ENCODE measurements at regions not wholly inside any gene's neighbourhood (a gene's known extent, or its start where the extent isn't known, plus 50 kb on each side); places are given as distances from the start of the nearest gene placed in this dataset.

DNA sequence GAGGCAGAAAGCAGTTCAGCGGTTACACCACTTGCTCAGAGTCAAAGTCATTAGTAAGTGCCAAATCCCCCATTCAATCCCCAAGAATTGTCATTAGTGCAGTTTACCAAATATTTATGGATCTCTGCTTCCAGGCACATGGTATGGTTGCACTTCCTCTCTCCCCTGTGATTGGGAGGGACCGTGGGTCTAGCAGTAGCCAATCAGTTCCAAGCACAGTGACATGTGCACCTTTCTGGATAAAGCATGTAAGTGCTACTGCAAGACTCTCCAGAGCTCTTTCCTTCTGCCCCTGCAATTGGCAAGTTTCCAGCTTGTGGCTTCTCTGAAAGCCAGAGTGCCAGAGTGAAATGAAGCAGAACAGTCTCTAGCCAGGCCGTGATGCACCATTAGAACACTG is 85.3 kb upstream of the FLRT2 start:
- peak; percentile 82 for DNase-seq

- DNase-seq, result no peak
Measured at GRCh38 chr14:85445151-85445795, 84.7 kb upstream of the FLRT2 start.

GRCh38 chr14:85447883-85448282 is 82.1 kb upstream of the FLRT2 start:
- DNase-seq, result no peak

DNA sequence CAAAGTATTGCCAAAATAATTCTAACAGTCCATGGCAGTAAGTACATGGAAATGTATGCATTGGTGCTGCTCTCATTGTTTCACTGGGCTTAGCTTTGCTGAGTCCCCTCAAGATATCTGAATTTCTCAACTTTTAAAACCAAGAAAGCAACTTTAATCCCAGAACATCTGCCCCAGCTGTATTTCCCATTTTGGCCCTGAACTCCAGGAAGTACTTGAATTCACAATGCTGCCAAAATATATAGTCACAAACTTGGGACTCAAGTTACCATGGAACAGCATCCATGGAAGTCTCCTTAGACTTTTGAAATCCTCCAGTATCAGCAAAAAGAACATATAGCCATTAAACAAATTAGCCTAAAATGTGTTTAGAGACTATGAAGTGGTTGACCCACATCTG is 78.5 kb upstream of the FLRT2 start:
- no peak for DNase-seq

GRCh38 chr14:85453401-85454225 is 76.3 kb upstream of the FLRT2 start:
- DNase-seq, result no peak

- no peak for DNase-seq
Measured at GRCh38 chr14:85454226-85454813, 75.6 kb upstream of the FLRT2 start.

- no peak for DNase-seq
Measured at GRCh38 chr14:85459361-85460000, 70.5 kb upstream of the FLRT2 start.

DNA sequence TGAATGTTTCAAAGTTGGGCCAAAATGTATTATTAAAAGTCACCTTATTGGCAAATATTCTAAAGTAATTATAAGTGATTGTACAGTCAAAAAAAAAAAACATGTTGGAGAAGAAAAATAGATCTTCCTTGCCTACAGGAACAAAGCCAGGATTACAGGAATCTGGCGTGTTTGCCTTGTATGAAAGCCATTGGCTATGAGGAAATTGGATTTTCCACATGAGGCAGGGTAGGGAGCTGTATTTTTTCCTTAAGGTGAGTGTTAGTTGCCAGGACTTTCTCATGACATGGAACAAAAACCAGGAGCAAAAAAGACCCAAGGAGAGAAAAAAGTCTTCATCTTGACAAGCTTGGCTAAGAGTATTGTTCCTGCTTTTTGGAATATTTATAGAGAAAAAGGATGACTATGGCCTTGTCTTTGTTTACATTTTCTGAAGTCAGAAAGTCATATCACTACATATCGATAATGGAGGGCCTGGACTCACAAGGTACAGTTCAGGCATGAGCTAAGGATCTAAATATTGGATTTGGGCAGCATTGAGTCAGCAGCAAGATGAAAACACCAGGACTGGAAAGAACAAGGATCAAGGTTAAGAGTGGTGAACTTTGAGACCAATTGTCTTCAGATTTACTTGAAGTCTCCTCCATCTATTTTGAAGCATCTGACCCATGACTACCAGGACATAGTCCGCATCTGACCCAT is 68.4 kb upstream of the FLRT2 start:
- no peak for DNase-seq

DNA sequence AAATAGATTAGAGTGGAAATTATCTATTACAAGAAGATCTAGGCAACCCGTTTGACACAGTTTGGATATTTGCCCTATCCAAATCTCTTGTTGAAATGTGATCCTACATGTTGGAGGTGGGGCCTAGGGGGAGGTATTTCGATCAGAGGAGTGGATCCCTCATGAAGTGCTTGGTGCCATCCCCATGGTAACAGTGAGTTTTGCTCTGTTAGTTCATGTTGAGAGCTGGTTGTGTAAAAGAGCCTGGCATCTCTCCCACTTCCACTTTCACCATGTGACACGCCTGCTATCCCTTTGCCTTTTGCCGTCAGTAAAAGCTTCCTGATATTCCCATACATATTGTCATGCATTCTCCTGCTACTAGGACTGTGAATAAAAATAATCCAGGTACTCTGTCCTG is 66.4 kb upstream of the FLRT2 start:
- DNase-seq, result peak; percentile 7

DNA sequence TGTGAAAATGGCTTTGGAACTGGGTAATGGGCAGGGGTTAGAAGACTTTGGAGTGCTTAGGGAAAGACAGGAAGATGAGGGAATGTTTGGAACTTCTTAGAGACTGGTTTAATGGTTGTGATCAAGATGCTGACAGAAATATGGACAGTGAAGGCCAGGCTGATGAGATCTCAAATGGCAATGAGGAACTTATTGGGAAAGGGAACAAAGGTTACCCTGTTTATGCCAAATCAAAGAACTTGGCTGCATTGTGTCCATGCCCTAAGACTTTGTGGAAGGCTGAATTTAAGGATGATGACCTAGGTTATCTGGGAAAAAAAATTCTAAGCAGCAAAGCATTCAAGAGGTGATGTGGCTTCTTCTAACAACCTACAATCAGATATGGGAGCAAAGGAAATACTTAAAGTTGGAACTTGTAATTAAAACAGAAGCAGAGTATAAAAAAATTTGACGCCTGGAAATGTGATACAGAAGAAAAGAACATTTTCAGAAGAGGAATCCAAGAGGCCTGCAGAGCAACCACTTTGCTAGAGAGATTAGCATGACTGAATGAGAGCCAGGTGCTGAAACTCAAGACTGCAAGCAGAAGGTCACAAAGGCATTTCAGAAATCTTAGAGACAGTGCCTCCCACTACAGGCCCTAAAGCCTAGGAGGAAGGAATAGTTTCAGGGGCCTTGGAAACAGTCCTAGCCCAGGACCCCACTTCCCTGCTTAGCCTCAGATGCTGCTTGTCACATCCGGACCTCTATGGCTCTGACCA is 65.6 kb upstream of the FLRT2 start:
- DNase-seq, result no peak

DNA sequence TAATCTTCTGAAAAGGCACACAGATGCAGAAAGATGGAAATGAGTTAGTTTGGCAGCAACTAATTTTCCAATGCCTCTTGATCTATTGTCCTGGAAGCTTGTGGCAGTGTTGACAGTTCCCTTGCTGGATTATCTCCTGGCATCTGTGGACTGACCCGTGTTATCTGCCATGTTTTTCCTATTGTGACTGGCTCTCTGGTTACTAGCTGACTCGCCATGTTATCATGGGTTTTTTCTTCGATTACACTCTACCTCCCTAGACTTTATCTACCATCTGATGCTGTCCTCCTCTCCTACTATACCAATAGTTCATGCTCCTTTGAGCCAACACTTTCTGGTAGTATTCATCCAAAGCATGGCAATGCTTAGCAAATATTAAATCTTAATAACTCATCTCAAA is 63.3 kb upstream of the FLRT2 start:
- DNase-seq, result no peak

DNA sequence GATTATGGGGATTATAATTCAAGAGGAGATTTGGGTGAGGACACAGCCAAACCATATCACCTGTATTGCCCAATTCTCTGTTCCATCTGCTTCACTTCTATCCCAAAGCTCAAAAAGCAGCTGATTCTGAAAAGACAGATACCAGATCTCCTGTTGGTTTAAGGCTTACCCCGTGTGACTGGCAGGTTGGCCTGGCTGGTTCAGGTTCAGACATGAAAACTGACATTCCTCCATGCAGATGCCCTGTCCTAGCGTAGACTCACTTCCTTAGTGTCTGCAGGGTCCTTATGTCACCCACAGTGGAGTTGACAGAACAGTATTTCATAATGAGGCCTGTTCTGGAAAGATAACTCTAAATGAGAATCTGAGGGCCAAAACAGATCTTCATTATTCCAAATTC is 61.1 kb upstream of the FLRT2 start:
- no peak for DNase-seq

DNA sequence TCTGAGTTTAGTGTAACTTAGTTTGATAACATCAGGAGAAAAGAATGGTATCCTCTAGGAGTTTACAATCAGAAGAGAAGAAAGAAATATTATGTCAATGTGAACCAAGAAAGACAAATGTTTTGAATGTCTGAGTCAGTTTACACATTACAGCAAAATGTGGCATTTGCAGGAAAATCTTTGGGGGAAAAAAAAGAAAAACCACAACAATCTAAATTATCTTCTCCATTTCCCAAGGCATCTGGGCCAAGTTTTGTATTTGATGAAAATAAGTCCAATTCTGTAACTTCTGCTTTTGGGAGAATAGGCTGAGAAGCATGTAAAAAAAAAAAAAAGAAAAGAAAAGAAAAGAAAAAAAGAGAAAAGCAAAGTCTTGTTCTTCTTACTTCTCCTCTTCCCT is 58.8 kb upstream of the FLRT2 start:
- no peak for DNase-seq

GRCh38 chr14:85471744-85472143 is 58.2 kb upstream of the FLRT2 start:
- no peak for DNase-seq

- DNase-seq, result no peak
Measured at GRCh38 chr14:85474431-85474830, 55.5 kb upstream of the FLRT2 start.

GRCh38 chr14:85475113-85475512 is 54.8 kb upstream of the FLRT2 start:
- DNase-seq, result no peak

- no peak for DNase-seq
Measured at GRCh38 chr14:85479306-85479705, 50.6 kb upstream of the FLRT2 start.

DNA sequence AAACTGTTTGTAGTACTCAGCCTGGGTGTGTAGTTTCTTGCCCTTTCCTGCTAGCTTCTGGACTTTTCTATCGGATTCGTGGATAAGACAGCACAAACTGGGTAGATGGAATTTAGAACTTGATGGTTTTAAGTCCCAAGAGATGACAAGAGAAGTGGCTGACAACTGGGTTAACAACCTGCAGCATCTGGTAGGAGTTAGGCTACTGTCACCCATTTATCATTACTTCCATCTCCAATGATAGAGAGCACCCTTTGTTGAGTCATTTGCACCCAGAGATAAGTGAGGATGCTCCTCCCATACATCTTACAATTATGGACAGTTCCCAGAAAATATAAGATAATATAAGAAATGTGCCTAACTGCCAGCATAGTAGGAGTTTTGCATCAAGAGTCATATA is 50.2 kb upstream of the FLRT2 start:
- no peak for DNase-seq

All from NCI-H510A treated with DMSO at 0.1 percent for 48 hours (cell line).